ENCODE measurements at regions not wholly inside any gene's neighbourhood (a gene's known extent, or its start where the extent isn't known, plus 50 kb on each side); places are given as distances from the start of the nearest gene placed in this dataset.

DNA sequence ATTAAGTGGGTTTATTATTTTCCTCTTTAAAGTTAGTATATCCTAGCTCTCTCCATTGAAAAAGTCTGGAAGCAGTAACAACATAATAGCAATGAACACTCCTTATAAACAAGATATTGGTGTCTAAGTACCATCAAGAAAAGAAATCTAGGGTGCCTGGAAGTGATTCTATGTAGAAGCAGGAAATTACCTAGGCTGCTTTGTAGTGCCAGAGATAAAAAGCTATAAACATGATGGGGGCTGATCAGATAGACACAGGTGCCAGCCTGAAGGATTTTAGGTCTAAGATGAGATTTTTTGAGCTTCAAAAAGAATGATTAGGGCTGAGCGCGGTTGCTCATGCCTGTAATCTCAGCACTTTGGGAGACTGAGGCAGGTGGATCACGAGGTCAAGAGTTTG, 1179.3 kb upstream of the CDH9 start:
- in situ Hi-C loops (cut with HindIII; ENCODE audit: low sequenced_read_pairs) = no loop called here

DNA sequence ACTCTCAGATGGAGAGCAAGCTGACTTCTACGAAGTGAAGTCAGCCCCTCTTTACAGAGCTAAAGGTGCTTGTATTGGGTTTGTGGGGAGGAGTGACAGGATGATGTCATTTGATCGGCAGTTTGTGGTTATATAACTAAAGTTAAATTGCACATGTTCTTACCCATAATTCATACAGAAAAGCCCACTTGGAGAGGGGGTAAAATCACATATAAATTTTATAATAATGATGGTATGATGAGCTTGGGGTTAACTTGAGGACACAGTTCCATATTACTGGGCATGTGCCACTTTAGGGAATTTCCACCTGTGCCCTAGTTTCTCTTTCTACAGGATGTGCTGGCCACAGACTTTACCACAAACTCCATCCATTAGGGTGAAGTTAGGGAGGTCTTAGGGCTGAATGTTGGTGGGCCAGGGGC, 1178.6 kb upstream of the CDH9 start:
- in situ Hi-C loops (cut with HindIII; ENCODE audit: low sequenced_read_pairs) = no loop called here

DNA sequence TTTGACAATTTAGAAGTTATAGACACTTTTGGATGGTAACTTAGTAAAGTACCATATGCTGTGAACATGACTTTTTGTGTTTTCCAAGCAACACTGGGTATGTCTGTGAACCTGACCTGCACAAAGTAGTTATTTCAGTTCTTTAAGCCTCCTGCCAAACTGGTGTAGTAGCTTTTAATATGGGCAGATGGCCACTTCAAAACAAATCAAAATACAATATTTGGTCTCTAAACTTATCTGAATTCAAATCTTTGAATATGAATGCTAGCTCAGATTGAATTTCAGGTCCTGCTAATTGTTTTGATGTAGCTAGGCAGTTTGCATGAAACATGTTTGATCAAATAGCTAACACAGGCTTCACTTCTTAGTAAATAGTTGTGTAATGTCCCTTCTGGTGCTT, 1176.7 kb upstream of the CDH9 start:
- in situ Hi-C loops (cut with HindIII; ENCODE audit: low sequenced_read_pairs) = no loop called here

DNA sequence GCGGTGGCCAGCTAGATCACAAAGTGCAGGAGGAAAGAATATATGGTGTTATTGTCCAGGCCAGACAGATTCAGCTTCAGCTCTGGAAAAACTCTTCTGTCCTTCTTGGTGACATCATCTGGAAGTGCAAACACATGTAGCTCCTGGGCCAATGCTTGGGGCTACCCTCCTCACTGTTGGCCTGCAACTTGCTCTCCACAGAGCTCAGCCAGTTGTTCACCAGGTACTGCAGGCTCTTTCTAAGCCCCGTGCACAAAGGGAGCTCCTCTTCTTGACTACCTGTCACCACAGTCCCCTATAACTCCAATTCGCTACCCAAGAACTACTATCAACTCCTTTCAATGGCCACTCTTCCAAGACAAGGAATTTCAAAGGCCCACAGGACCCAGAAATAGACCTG, 1175.9 kb upstream of the CDH9 start:
- in situ Hi-C loops (cut with HindIII; ENCODE audit: low sequenced_read_pairs) = no loop called here

DNA sequence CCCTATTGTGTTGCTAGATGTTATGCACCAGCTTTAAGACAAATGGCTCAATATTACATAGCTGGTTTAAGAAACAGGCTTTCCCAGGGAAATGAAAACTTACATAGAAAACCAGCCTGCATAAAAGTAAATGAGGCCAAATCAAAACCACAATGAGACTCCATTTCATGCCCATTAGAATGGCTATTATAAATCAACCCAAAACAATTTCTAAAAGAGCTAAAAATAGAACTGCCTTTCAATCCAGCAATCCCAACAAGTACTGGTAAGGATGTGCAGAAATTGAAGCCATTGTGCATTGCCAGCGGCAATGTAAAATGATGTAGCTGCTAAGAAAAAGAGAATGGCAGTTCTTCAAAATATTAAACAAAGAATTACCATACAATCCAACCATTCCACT, 1170.0 kb upstream of the CDH9 start:
- in situ Hi-C loops (cut with HindIII; ENCODE audit: low sequenced_read_pairs) = no loop called here

DNA sequence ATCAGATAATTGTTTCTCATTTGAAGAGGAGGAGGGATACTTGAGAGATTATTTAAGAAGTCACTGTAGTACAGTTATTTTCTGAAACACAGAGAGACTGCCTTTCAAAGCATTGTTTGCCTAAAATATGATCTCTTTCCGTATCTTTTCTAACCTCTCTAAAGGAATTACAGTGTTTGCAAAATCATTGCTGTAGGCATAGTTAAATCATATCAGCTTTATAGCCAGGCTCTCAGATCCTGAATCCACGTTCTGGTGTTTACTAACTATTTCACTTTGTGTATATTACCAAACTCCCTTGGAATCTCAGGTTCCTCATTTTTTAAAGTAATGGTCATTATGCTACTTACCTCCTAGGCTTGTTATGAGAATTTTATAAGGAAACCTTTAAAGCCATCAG, 1151.6 kb upstream of the CDH9 start:
- in situ Hi-C loops (cut with HindIII; ENCODE audit: low sequenced_read_pairs) = no loop called here

DNA sequence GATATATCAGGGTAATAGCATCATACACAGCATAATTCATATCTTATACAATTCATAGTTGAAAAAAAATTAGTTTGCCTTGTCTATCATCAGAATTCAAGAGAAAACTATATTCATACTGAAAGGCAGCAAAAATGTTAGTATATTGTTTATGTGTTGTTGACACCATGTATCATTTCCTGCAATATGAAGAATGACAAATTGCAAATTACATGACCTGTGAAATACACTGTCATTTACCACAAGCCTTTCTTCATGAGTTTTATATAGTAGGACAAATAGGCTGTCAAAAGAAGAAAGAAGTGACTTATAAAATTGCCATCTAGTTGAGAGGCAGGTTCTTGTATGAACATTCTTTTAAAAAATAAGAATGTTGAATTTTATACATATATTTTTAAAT, 1136.3 kb upstream of the CDH9 start:
- in situ Hi-C loops (cut with HindIII; ENCODE audit: low sequenced_read_pairs) = no loop called here

DNA sequence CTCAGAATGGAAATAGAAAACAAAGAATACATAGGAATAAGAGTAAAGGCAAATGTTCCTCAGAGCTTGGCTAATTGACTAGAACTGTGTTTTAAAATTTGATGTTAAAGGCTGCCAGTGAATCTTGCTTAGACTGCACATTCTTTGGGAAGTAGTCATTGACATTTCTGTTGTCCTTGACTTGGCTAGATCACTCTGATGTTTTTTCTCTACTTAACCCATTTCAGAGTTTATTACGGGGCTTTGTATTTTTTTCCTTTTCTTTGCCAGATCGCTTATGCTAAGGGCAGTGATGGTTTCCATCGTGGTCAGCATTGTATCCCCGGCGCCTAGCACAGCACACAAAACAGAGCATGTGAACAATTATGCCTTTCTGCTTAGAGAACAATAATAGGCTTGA, 1126.7 kb upstream of the CDH9 start:
- in situ Hi-C loops (cut with HindIII; ENCODE audit: low sequenced_read_pairs) = no loop called here

DNA sequence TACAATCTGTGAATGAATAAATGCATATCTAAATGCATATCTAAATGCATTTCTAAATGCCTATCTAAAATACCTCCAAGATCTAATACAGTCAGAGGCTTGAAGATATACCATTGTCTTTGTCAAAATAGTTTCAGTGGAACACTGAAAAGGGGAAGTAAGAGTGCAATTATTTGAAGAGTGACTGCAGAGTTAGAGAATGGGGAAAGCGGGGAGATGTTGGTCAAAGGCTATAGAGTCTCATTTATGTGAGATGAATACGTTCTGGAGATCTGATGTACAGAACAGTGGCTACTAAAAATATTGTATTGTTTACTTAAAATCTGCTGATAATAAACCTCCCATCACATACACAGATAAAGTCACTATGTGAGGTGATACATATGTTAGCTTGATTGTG, 1126.2 kb upstream of the CDH9 start:
- in situ Hi-C loops (cut with HindIII; ENCODE audit: low sequenced_read_pairs) = no loop called here

DNA sequence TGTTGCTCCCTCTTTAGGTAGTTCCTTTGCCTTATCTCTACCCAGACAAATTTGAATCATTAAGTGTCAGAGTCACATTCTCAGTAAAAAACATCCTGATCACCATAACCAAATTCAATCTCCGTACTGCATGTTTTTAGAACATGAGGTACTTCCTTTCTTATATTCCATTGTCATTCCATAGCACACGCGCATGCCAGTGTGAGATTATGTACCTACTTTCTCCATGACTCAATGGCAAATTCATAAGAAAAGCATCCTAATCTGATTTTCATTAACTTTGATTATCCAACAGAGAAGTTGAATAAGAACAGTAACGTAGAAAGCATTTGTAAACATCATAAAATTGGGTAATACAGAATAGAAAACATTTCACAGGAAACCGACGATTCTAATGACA, 1118.6 kb upstream of the CDH9 start:
- in situ Hi-C loops (cut with HindIII; ENCODE audit: low sequenced_read_pairs) = no loop called here

DNA sequence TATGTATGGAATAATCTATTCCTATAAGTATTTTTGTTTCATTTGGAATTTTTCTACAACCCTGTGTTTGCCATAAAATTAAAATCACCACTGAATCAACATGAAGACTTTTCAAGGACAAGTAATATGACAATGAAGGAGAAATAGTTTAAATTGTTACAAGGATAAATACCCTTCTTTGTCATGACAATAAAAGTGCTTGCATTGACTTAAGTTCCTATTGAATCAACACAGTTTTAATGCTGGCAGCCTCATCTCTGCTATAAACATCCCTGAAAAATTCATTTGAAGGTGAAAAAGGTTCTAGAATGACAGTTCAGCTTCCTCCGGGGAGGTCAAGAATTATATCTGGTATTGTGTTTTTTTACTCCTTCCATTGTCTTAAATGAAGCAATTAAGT, 1105.1 kb upstream of the CDH9 start:
- in situ Hi-C loops (cut with HindIII; ENCODE audit: low sequenced_read_pairs) = no loop called here

DNA sequence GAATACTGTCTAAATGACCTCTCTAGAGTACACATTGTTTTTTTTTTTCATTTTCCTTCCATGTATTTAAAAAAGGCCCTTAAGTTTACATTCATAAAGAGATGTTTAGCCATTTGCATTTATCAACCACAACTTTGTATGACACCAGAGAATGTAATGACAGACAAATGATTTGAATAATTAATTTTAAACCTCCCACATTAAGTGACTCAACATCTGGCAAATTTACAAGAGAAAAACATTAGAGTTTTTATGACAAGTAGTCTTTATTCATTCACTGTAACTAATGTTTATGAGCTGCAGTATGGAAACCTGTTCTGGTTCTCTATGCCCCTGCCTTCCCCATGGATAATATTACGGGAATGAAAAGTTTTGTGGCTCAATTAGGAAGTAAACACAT, 1093.8 kb upstream of the CDH9 start:
- in situ Hi-C loops (cut with HindIII; ENCODE audit: low sequenced_read_pairs) = no loop called here

DNA sequence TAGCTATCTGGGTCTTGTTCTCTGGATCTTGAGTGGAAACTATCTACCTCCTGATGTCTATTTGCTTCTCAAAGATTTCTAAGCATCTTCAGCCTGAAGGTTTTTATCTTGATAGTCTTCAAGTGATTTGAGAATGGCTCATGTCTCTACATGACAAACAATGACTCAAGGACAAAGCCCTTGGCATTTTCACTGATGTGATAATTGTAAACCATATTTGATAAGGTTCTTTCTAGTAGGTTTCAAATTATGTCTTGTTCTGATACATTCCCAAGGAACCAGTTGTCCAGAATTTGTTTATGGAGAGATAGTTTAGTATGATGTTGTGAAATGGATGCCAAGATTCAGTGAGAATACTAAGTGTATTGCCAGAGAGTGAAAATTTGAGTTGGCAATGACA, 1079.3 kb upstream of the CDH9 start:
- in situ Hi-C loops (cut with HindIII; ENCODE audit: low sequenced_read_pairs) = no loop called here

DNA sequence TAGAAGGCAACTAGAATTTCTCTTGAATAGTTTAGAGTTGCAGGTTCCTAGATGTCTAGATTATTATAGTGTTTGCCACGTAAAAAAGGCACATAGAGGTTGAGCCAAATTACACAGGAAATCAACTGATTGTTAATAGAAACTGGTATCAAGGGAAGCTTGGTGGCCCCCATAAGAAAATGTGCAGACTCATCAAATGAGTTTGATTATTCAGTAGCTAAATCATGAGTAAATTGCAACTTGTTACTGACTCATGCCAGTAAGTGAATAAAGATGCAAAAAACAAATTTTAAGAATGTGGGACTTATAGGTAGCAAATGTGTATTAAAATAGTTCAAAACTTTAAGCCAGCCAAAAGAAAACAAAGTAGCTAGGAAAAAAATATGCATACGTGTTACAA, 1078.9 kb upstream of the CDH9 start:
- in situ Hi-C loops (cut with HindIII; ENCODE audit: low sequenced_read_pairs) = no loop called here

DNA sequence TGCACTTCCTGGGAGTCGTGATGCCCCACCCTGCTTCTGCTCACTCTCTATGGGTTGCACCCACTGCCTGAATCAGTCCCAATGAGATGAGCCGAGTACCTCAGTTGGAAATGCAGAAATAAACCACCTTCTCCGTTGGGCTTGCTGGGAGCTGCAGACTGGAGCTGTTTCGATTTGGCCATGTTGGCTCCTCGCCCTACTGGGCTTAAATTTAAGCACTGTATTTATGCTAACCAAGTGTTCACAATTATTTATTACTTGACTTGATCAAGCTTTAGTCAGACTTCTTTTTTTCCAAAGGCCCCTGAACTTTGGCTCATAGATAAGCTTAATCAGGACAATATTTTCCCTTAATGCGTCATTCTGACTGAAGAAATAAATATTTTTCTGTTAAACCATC, 1072.4 kb upstream of the CDH9 start:
- in situ Hi-C loops (cut with HindIII; ENCODE audit: low sequenced_read_pairs) = no loop called here

DNA sequence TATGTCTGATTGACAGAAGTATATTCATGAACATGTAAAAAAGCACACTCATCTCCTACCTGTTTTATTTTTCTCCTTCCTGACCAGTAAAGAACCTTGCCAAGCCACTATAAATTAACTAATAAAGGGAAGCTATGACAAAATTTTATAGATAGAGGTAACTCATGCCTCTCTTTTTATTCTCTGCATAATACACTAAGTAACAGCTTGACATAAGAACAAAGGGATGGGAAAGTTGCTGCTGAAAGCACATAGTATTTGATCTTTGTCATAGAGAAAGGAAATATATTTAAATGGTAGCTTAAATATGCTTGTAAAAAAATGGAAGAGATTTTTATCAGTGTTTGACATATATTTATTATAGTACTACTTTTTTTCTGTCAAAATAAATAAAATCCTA, 1065.7 kb upstream of the CDH9 start:
- in situ Hi-C loops (cut with HindIII; ENCODE audit: low sequenced_read_pairs) = no loop called here

DNA sequence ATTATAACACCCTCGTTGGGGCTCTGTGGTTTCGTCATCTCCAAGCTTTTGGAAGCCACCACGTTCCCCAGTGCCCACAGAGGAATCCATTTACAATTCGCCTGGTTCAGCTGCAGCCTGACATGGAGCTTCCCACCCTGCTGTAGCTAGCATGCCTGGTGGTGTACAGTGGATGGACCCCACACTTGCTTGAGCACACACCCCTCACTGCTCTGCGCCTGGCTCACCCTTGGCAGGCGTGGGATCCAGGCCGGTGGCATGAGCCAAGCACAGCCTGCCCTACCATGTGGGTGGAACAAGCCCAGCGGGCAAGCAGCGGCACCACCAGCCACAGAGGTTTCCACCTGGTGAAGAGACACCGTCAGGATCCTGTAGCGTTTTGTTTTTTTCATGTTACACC, 1045.7 kb upstream of the CDH9 start:
- in situ Hi-C loops (cut with HindIII; ENCODE audit: low sequenced_read_pairs) = no loop called here

DNA sequence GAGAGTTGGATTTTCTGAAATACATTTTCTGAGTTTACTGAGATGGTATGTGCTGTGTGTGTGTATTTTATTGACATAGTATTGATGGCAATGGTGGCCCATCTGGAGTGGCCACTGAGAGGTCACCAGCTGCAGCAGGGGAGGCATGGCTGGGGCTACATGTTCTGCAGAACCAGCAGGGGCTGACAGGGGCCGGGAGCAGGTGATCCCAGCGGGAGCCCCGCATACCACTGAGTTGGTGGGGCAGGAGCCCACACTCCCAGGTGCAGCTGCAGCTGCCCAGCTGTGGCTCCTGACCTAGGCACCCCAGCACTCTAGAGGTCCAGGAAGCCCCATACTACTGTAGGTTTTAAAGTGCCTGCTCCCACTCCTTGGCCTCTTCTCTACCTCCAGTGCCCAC, 1044.2 kb upstream of the CDH9 start:
- in situ Hi-C loops (cut with HindIII; ENCODE audit: low sequenced_read_pairs) = no loop called here

DNA sequence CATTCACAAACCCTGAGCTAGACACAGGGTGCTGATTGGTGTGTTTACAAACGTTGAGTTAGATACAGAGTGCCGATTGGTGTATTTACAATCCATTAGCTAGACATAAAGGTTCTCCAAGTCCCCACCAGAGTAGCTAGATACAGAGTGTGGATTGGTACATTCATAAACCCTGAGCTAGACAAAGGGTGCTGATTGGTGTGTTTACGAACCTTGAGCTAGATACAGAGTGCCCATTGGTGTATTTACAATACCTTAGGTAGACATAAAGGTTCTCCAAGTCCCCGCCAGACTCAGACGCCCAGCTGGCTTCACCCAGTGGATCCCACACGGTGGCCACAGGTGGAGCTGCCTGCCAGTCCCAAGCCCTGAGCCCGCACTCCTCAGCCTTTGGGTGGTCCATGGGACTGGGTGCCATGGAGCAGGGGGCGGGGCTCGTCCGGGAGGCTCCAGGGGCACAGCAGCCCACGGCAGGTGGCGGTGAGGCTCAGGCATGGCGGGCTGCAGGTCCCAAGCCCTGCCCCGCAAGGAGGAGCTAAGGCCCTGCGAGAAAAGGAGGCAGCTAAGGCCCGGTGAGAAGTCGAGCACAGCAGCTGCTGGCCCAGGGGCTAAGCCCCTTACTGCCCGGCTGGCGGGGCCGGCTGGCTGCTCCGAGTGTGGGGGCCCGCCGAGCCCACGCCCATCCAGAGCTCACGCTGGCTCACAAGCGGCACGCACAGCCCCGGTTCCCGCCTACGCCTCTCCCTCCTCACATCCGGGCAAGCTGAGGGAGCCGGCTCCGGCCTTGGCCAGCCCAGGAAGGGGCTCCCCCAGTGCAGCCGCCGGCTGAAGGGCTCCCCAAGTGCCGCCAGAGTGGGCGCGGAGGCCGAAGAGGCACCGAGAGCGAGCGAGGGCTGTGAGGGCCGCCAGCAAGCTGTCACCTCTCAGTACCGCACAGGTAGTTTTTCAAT, 1039.2 kb upstream of the CDH9 start:
- in situ Hi-C loops (cut with HindIII; ENCODE audit: low sequenced_read_pairs) = no loop called here

DNA sequence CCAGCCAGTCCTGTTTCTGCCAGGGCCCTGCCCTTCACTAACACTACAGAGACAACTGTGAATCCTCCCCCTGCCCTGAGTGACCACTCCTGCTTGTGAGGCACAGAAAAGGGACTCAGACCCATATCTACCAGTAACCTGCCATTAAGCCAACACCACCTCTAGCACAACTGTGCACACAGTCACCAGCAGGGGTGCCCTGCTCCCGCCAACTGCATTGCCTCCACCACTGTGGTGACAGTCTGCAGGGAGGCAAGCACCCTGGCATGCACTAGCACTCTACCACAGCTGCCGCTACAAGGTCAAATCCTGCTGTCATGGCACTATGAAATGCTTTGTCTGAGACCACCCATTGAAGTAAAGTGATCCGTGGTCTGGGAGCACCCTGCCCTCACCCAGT, 1028.5 kb upstream of the CDH9 start:
- in situ Hi-C loops (cut with HindIII; ENCODE audit: low sequenced_read_pairs) = no loop called here

DNA sequence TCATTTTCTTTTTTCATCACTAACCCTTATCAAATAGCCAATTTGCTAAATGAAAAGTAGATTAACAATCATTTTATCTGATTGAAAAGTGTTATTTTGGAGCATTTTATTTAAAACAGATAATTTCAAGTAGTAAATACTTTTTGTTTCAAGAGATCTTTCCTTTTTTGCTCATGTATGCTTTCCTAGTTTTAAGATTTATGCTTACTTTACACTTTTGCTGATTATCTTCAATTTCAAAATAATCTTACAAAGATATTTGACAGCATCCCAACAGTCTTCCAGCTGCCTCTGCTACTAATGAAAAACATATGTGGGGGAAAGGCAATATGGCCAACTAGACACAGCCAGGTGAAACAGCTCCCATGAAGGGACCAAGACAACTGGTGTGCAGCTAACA, 1027.3 kb upstream of the CDH9 start:
- in situ Hi-C loops (cut with HindIII; ENCODE audit: low sequenced_read_pairs) = no loop called here

DNA sequence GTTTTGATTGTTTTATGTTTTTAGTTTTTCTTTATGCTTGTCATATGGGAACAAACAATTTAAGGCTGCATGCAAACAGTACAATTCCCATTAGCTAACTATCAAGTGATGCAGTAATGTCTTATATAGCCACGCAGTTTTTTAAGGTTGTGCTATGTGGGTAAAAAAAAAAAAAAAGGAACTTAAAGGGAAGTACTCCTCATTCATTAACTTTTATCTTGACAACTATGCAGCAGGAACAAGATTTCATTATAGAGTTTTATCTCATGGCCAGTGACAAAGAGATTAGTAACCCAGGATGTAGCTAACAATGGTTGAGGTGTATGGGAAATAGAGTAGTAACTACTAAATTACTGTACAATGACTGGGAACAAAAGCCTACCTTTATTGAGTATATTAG, 1008.2 kb upstream of the CDH9 start:
- in situ Hi-C loops (cut with HindIII; ENCODE audit: low sequenced_read_pairs) = no loop called here

DNA sequence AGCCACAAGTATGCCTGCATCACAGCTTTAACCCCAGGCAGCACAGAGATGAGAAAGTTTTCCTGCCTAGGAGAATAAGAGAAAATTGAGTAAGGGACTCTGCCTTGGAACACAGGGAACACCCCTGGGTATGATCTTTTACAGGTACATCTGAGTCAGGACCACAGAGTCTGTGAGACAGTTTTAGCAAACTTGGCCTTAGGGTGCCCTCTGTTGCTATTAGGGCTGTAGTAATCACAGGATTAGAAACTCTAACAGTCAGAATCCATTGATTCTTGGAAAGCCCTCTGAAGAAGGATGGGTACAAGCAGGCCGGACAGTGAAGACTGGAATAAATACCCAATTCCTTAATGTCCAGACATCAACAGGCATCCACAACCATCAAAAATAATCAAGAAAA, 989.5 kb upstream of the CDH9 start:
- in situ Hi-C loops (cut with HindIII; ENCODE audit: low sequenced_read_pairs) = no loop called here
